ENCODE measurements at regions not wholly inside any gene's neighbourhood (a gene's known extent, or its start where the extent isn't known, plus 50 kb on each side); places are given as distances from the start of the nearest gene placed in this dataset.

DNA sequence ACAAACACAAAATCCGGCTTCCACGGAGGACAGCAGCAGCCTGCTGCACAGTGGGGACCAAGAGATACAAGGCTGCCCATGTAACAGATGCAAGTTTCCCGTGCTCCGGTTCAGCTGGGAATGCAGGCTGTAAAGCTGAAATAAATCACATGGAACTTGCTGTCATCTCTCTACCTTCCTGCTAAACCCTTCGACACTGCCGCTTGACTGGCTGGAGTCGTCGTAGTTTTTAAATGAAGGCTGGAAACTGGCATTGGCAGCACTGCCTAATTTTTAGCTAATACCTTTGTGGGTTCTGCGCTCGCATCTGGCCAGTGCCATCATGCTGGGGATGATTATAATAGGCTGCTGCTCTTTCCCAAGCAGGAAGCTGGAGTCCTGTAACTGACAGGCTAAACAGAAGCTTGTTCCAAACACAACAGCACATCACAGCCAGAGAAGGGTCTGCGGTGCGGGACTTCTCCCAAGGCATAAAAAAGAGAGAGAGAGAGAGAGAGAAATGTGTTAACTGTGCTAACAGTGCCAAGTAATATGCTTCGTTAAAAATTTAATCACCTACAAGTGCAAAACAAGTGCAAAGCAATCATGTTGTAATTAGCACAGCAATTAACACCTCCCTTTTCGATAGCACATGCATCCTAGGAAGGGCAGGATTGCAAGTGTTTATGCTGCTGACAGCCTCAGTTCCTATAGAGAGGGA, 146.1 kb downstream of the TFAP2A start:
- Mint-ChIP-seq H3K27ac (no peak overlapping the region), H3K4me3 (no peak overlapping the region), H3K4me1 (ENCODE audit: low read depth) (peaks cover 33% of the 10 kb centered on the region), H3K27me3 (ENCODE audit: insufficient read depth) (no peaks in the 10 kb centered on the region; the same call in 1 of the 2 replicates), H3K36me3 (ENCODE audit: low read depth) (0 out of 2 replicates have a peak, but pooled peaks cover 8% of the 10 kb centered on the region), H3K9me3 (0 out of 2 replicates have a peak, but pooled peaks cover 4% of the 10 kb centered on the region)
- DNase-seq = no peak
- TF ChIP-seq, protein P1, sequence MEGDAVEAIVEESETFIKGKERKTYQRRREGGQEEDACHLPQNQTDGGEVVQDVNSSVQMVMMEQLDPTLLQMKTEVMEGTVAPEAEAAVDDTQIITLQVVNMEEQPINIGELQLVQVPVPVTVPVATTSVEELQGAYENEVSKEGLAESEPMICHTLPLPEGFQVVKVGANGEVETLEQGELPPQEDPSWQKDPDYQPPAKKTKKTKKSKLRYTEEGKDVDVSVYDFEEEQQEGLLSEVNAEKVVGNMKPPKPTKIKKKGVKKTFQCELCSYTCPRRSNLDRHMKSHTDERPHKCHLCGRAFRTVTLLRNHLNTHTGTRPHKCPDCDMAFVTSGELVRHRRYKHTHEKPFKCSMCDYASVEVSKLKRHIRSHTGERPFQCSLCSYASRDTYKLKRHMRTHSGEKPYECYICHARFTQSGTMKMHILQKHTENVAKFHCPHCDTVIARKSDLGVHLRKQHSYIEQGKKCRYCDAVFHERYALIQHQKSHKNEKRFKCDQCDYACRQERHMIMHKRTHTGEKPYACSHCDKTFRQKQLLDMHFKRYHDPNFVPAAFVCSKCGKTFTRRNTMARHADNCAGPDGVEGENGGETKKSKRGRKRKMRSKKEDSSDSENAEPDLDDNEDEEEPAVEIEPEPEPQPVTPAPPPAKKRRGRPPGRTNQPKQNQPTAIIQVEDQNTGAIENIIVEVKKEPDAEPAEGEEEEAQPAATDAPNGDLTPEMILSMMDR (IDR thresholded peaks at IDR 0.05) = no peak

DNA sequence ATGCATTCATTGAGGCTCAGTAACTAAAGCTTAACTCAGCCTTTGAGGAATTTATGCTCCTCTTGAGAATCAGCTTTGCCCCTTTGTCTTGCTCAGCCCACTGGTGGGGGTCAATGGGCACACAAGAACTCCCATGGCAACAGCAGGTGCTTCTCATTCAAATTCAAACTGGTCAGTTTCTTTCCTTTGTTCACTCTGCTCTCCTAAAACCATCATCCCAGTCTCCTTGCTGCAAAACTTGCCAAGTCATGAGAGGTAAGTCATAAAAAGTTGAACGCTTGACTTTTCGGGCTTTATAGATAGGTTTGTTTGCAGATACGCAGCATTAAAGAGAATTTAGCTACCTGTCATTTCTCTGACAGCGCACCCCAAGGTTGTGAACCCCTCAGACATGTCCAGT, 146.8 kb downstream of the TFAP2A start:
- Mint-ChIP-seq H3K27ac (no peak overlapping the region), H3K36me3 (ENCODE audit: low read depth) (0 out of 2 replicates have a peak, but pooled peaks cover 8% of the 10 kb centered on the region), H3K27me3 (ENCODE audit: insufficient read depth) (peaks cover 1% of the 10 kb centered on the region; the same call in 1 of the 2 replicates), H3K4me1 (ENCODE audit: low read depth) (peaks cover 27% of the 10 kb centered on the region), H3K9me3 (0 out of 2 replicates have a peak, but pooled peaks cover 4% of the 10 kb centered on the region), H3K4me3 (no peak overlapping the region)
- TF ChIP-seq, protein P1 (IDR thresholded peaks at IDR 0.05) = no peak
- DNase-seq = no peak

DNA sequence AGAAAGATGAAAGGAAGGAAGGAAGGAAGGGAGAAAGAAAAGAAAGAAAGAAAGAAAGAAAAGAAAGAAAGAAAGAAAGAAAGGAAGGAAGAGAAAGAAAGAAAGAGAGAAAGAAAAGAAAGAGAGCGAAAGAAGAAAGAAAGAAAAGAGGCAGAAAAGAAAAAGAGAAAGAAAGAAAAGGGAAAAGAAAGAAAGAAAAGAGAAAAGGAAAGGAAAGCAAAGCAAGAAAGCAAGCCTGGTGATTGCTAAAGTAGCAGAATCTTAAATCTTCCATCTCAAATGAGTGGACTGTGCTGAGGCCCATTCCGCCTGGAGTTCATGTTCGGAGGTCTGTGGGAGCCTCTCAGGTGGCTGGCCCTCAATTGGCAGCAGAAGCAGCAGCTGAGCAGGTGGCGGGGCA, 148.4 kb downstream of the TFAP2A start:
- H3K27ac Mint-ChIP-seq = no peak overlapping the region
- no peak overlapping the region for H3K4me3 Mint-ChIP-seq
- H3K4me1 Mint-ChIP-seq (ENCODE audit: low read depth) = peaks cover 10% of the 10 kb centered on the region
- peaks cover 2% of the 10 kb centered on the region; the same call in 1 of the 2 replicates for H3K27me3 Mint-ChIP-seq (ENCODE audit: insufficient read depth)
- 0 out of 2 replicates have a peak, but pooled peaks cover 8% of the 10 kb centered on the region for H3K36me3 Mint-ChIP-seq (ENCODE audit: low read depth)
- DNase-seq = no peak
- TF ChIP-seq, protein P1 (IDR thresholded peaks at IDR 0.05) = no peak
- 0 out of 2 replicates have a peak, but pooled peaks cover 4% of the 10 kb centered on the region for H3K9me3 Mint-ChIP-seq

DNA sequence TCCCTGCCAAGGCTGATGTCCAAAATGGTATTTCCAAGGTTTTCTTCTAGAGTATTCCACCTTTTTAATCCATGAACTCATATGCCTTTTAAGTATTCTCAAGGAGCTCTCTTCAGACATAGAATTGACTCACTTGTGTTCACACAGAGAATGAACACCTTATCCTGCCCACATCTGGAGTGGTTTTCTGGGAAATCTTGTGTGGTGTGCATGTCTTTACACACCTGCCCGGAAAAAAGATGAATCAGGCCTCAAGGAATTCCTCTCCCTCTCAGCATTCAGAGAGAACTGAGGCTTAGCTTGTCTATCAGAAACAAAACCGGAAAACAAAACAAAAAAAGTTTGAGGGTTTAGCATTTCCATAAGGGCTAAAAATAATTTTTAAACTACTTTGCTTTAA, 148.8 kb downstream of the TFAP2A start:
- peaks cover 12% of the 10 kb centered on the region for H3K4me1 Mint-ChIP-seq (ENCODE audit: low read depth)

DNA sequence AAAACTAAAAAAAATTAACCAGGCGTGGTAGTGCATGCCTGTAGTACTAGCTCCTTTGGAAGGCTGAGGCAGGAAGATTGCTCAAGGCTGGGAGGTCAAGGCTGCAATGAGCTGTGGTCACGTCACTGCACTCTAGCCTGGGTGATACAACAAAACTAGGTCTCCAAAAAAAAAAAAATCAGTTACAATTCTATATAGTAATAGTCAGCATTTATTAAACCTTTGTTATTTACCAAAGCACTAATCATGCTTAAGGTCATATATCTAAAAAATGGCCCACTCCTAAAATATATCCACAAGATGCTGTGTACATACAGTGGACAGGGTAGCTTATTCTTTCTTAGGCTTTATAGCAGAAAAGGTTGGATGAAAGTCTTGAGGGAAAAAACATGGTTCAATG, 152.4 kb downstream of the TFAP2A start:
- TF ChIP-seq, protein P1 (IDR thresholded peaks at IDR 0.05) = no peak

More for the DNA sequence above, 148.8 kb downstream of the TFAP2A start:
- Mint-ChIP-seq H3K4me3 (no peak overlapping the region), H3K27me3 (ENCODE audit: insufficient read depth) (peaks cover 2% of the 10 kb centered on the region; the same call in 1 of the 2 replicates), H3K36me3 (ENCODE audit: low read depth) (0 out of 2 replicates have a peak, but pooled peaks cover 8% of the 10 kb centered on the region), H3K27ac (no peak overlapping the region), H3K9me3 (0 out of 2 replicates have a peak, but pooled peaks cover 4% of the 10 kb centered on the region)
- DNase-seq = no peak
- TF ChIP-seq, protein P1 (IDR thresholded peaks at IDR 0.05) = no peak

More for the DNA sequence above, 152.4 kb downstream of the TFAP2A start:
- Mint-ChIP-seq H3K27me3 (ENCODE audit: insufficient read depth) (peaks cover 2% of the 10 kb centered on the region; the same call in 1 of the 2 replicates), H3K27ac (no peak overlapping the region), H3K36me3 (ENCODE audit: low read depth) (0 out of 2 replicates have a peak, but pooled peaks cover 8% of the 10 kb centered on the region), H3K4me3 (no peak overlapping the region), H3K4me1 (ENCODE audit: low read depth) (peaks cover 22% of the 10 kb centered on the region), H3K9me3 (0 out of 2 replicates have a peak, but pooled peaks cover 4% of the 10 kb centered on the region)
- no peak for DNase-seq

Measured in HFFc6 (cell line).